ENCODE measurements at regions not wholly inside any gene's neighbourhood (a gene's known extent, or its start where the extent isn't known, plus 50 kb on each side); places are given as distances from the start of the nearest gene placed in this dataset.

DNA sequence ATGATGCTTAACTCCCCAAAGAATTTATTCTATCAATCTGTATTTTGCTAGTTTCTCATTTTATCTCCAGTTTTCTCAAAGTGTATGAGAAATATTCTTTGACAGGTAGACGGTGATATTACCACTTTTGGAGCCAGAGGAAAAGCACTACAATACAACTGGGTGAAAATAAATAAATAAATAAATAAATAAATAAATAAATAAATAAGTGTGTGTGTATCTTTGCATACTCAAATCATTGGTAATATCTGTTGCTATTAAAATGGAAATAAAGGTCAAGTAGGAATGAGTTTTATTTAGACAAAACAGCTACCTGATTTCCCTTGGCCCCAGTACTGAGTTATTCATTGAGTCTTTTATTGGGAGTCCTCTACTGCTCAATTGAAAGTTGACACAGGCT is 114.3 kb downstream of the RBMX2 start:
- TF ChIP-seq, protein P1, sequence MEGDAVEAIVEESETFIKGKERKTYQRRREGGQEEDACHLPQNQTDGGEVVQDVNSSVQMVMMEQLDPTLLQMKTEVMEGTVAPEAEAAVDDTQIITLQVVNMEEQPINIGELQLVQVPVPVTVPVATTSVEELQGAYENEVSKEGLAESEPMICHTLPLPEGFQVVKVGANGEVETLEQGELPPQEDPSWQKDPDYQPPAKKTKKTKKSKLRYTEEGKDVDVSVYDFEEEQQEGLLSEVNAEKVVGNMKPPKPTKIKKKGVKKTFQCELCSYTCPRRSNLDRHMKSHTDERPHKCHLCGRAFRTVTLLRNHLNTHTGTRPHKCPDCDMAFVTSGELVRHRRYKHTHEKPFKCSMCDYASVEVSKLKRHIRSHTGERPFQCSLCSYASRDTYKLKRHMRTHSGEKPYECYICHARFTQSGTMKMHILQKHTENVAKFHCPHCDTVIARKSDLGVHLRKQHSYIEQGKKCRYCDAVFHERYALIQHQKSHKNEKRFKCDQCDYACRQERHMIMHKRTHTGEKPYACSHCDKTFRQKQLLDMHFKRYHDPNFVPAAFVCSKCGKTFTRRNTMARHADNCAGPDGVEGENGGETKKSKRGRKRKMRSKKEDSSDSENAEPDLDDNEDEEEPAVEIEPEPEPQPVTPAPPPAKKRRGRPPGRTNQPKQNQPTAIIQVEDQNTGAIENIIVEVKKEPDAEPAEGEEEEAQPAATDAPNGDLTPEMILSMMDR (IDR thresholded peaks at IDR 0.05), result no peak
- peaks cover 5% of the 10 kb centered on the region for H3K9me3 Mint-ChIP-seq
- H3K4me1 Mint-ChIP-seq (ENCODE audit: low read depth), result no peaks in the 10 kb centered on the region
- H3K4me3 ChIP-seq (ENCODE audit: low read length), result no peak overlapping the region
- peaks cover 17% of the 10 kb centered on the region for H3K27me3 Mint-ChIP-seq
- no peak for ATAC-seq (ENCODE audit: poor library complexity)
- no peaks in the 10 kb centered on the region for H3K36me3 Mint-ChIP-seq (ENCODE audit: low read depth)
- POLR2A ChIA-PET, result no interaction called here
- no peak overlapping the region for H3K27ac ChIP-seq (ENCODE audit: low read depth in 1 of 2, low read length in 2 of 2)
- H3K9me3 ChIP-seq (ENCODE audit: control insufficient read depth in 1 of 2, insufficient read depth in 1 of 2, low read length in 2 of 2), result no peaks in the 10 kb centered on the region
- no peaks in the 10 kb centered on the region for H3K4me1 ChIP-seq (ENCODE audit: insufficient read depth, low read length)
- H3K27ac Mint-ChIP-seq, result no peak overlapping the region
- H3K27me3 ChIP-seq (ENCODE audit: control insufficient read depth in 1 of 2, insufficient read depth in 2 of 2, low read length in 2 of 2), result peaks cover 0 to 2% of the 10 kb centered on the region in 2 experiments
- intact Hi-C loops (cut with DNase I, micrococcal nuclease), result no loop called here
- no peak for DNase-seq
- no peak overlapping the region for H3K4me3 Mint-ChIP-seq
- H3K36me3 ChIP-seq (ENCODE audit: insufficient read depth, low read length), result no peaks in the 10 kb centered on the region
- CTCF ChIA-PET, result no interaction called here

DNA sequence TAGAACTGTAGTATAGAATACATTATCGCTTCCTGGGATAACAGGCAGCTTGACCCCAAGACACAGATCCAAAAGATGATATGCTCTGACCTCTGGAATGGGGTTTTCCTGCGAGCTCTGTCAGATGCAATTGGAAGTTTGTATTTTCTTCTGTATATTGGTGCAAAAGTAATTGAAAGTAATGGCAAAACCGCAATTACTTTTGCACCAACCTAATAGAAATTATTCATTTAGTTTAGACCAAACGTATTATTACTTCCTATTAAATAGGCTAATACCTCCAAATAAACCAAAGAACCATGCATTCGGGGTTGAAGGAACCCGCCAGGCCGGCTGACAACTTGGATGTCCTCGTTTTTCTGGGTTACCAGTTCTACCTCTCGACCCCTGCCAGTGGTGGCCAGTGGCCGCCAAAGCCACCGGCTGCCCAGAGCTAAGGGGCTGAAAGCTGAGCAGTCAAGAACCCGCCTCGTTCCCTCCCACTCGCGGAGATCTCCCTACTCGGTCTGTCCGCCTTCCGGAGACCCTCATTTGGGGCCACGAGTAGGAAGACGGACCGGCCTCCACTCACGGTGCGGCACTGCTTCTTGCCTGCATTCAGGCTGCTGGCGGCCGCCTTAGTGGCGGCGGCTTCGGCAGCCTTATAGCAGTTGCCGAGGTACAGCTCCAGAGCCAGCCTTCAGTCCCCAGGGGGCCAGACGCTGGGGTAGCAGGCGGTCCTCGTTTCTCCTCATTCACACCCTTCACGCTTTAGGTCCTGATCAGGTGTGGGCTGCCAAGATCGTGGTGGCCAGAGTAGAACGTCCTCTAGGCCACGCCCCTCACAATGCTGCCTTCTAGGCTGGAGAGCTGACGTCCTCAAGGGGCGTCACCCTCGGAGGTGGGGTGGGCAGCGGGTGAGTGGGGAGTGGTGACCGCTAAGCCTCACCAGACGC is 121.9 kb downstream of the RBMX2 start:
- intact Hi-C loops (cut with DNase I, micrococcal nuclease), result no loop called here
- Histone ChIP-seq H3K9me3 (ENCODE audit: control insufficient read depth in 1 of 2, insufficient read depth in 1 of 2, low read length in 2 of 2) (peaks cover 0 to 7% of the 10 kb centered on the region in 2 experiments), H3K27ac (ENCODE audit: low read depth in 1 of 2, low read length in 2 of 2) (no peak overlapping the region), H3K4me1 (ENCODE audit: insufficient read depth, low read length) (peaks cover 6% of the 10 kb centered on the region), H3K27me3 (ENCODE audit: control insufficient read depth in 1 of 2, insufficient read depth in 2 of 2, low read length in 2 of 2) (peaks cover 0 to 5% of the 10 kb centered on the region in 2 experiments), H3K36me3 (ENCODE audit: insufficient read depth, low read length) (no peaks in the 10 kb centered on the region), H3K4me3 (ENCODE audit: low read length) (no peak overlapping the region)
- ChIA-PET CTCF (no interaction called here), POLR2A (no interaction called here)
- ATAC-seq (ENCODE audit: poor library complexity), result no peak
- H3K4me1 Mint-ChIP-seq (ENCODE audit: low read depth), result peaks cover 5% of the 10 kb centered on the region
- H3K4me3 Mint-ChIP-seq, result peak overlapping the region; percentile 11
- TF ChIP-seq, protein P1 (IDR thresholded peaks at IDR 0.05), result no peak
- H3K9me3 Mint-ChIP-seq, result no peaks in the 10 kb centered on the region
- peaks cover 7% of the 10 kb centered on the region for H3K27me3 Mint-ChIP-seq
- DNase-seq, result no peak
- H3K36me3 Mint-ChIP-seq (ENCODE audit: low read depth), result no peaks in the 10 kb centered on the region
- no peak overlapping the region for H3K27ac Mint-ChIP-seq

DNA sequence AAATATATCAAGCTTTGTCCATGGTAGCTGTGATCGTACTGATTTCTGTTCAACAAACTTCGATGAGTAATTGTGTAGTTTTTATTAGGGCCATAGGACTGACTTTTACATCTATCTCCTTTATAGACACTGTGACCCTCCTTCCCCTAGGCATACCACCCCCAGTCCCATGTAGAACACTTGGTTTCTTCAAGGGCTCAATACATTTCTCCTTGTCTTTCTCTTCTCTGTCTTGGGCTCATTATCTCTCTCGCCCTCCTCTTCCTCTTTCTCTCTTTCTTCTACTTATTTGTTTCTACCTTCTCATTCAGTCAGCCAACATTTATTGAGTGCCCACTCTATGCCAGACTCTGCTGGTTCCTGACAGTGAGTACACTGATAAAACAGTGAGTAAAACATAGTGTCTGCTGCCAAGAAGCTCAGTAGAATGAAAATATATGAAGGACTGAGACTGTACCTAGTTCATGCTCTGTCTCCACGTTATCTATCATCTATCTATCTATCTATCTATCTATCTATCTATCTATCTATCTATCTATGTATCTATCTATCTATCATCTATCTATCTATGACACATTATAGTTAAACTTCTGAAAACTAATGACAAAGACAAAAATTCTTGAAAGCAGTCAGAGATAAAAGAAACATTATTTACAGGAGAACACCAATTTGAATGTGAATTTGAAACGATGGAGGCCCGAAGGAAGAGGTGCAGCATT is 122.8 kb downstream of the RBMX2 start:
- CTCF ChIA-PET, result no interaction called here

More for the DNA sequence above, 122.8 kb downstream of the RBMX2 start:
- TF ChIP-seq, protein P1 (IDR thresholded peaks at IDR 0.05), result no peak
- H3K36me3 ChIP-seq (ENCODE audit: insufficient read depth, low read length), result no peaks in the 10 kb centered on the region
- intact Hi-C loops (cut with DNase I, micrococcal nuclease), result no loop called here
- DNase-seq (no peak), ATAC-seq (ENCODE audit: poor library complexity) (no peak)
- H3K9me3 Mint-ChIP-seq, result no peaks in the 10 kb centered on the region
- no peak overlapping the region for H3K4me3 Mint-ChIP-seq
- H3K27ac Mint-ChIP-seq, result no peak overlapping the region
- peaks cover 5% of the 10 kb centered on the region for H3K4me1 Mint-ChIP-seq (ENCODE audit: low read depth)
- H3K4me1 ChIP-seq (ENCODE audit: insufficient read depth, low read length), result peaks cover 6% of the 10 kb centered on the region
- H3K27ac ChIP-seq (ENCODE audit: low read depth in 1 of 2, low read length in 2 of 2), result no peak overlapping the region
- no peaks in the 10 kb centered on the region for H3K36me3 Mint-ChIP-seq (ENCODE audit: low read depth)
- POLR2A ChIA-PET, result no interaction called here
- H3K4me3 ChIP-seq (ENCODE audit: low read length), result no peak overlapping the region
- H3K9me3 ChIP-seq (ENCODE audit: control insufficient read depth in 1 of 2, insufficient read depth in 1 of 2, low read length in 2 of 2), result peaks cover 0 to 7% of the 10 kb centered on the region in 2 experiments
- peaks cover 0 to 5% of the 10 kb centered on the region in 2 experiments for H3K27me3 ChIP-seq (ENCODE audit: control insufficient read depth in 1 of 2, insufficient read depth in 2 of 2, low read length in 2 of 2)
- H3K27me3 Mint-ChIP-seq, result peaks cover 7% of the 10 kb centered on the region
